GM23338 (cell line): ENCODE measurements at regions not wholly inside any gene's neighbourhood (a gene's known extent, or its start where the extent isn't known, plus 50 kb on each side); places are given as distances from the start of the nearest gene placed in this dataset.

Experiments
- ATAC-seq: fragments of 200-7000 bp; cut with Tn5 transposase; 3 replicates; pipeline ENCODE4 v1.9.1; 2020
- DNase-seq: peaks from one replicate; pipeline ENCODE4 v3.0.0-alpha.2; 2015; ENCODE audit warnings: low spot score
- H2AFZ ChIP-seq: fragments of 200-600 bp; sonication (generic); 2 replicates; pipeline ENCODE4 v1.8.0; 2016; ENCODE audit warnings: antibody characterized with exemption, mild to moderate bottlenecking, moderate library complexity
- H3F3A ChIP-seq: fragments of 200-600 bp; sonication (generic); replicated peaks from 2 replicates; pipeline ENCODE4 v1.8.0; 2017; ENCODE audit warnings: antibody characterized with exemption, mixed run types, low read depth
- H3K27ac ChIP-seq: fragments of 200-600 bp; sonication (generic); 2 replicates; pipeline ENCODE4 v1.6.1; 2016; ENCODE audit warnings: low read depth
- H3K27me3 ChIP-seq: fragments of 200-600 bp; sonication (generic); 2 replicates; pipeline ENCODE4 v1.8.0; 2016; ENCODE audit warnings: mild to moderate bottlenecking, mixed run types, moderate library complexity; ENCODE audit not compliant: insufficient read depth
- H3K36me3 ChIP-seq: fragments of 200-600 bp; sonication (generic); 2 replicates; pipeline ENCODE4 v1.8.0; 2016; ENCODE audit warnings: mild to moderate bottlenecking; ENCODE audit not compliant: insufficient read depth
- H3K4me1 ChIP-seq: fragments of 200-600 bp; sonication (generic); 2 replicates; pipeline ENCODE4 v1.8.0; 2016; ENCODE audit warnings: mild to moderate bottlenecking, moderate library complexity; ENCODE audit not compliant: insufficient read depth
- H3K4me2 ChIP-seq: fragments of 200-600 bp; sonication (generic); 2 replicates; pipeline ENCODE4 v1.7.1; 2017; ENCODE audit warnings: mixed run types
- H3K4me3 ChIP-seq: fragments of 200-600 bp; sonication (generic); 2 replicates; pipeline ENCODE4 v1.6.1; 2016; ENCODE audit warnings: mixed run types
- H3K79me2 ChIP-seq: fragments of 200-600 bp; sonication (generic); replicated peaks from 2 replicates; pipeline ENCODE4 v1.8.0; 2017; ENCODE audit warnings: mild to moderate bottlenecking; ENCODE audit not compliant: insufficient read depth
- H3K9me2 ChIP-seq: fragments of 200-600 bp; sonication (generic); 2 replicates; pipeline ENCODE4 v1.8.0; 2017; ENCODE audit not compliant: insufficient read depth
- H4K20me1 ChIP-seq: fragments of 200-600 bp; sonication (generic); replicated peaks from 2 replicates; pipeline ENCODE4 v1.8.0; 2017; ENCODE audit warnings: mild to moderate bottlenecking; ENCODE audit not compliant: insufficient read depth
- H3K27ac Mint-ChIP-seq: 2 replicates; pipeline ENCODE4 v1.8.0; 2020; ENCODE audit warnings: inconsistent platforms, mild to moderate bottlenecking, moderate library complexity, mixed read lengths
- H3K27me3 Mint-ChIP-seq: 3 replicates; pipeline ENCODE4 v1.8.0; 2022; ENCODE audit warnings: low read depth, mild to moderate bottlenecking, moderate library complexity, mixed read lengths, inconsistent platforms; ENCODE audit not compliant: insufficient read depth, poor library complexity
- H3K36me3 Mint-ChIP-seq: 3 replicates; pipeline ENCODE4 v1.8.0; 2021; ENCODE audit warnings: low read depth, mild to moderate bottlenecking, inconsistent platforms, moderate library complexity, mixed read lengths
- H3K4me1 Mint-ChIP-seq: 3 replicates; pipeline ENCODE4 v1.8.0; 2020; ENCODE audit warnings: mild to moderate bottlenecking, inconsistent platforms, mixed read lengths
- H3K4me3 Mint-ChIP-seq: 3 replicates; pipeline ENCODE4 v1.8.0; 2021; ENCODE audit warnings: moderate library complexity, mild to moderate bottlenecking, inconsistent platforms, mixed read lengths
- H3K9me3 Mint-ChIP-seq: 3 replicates; pipeline ENCODE4 v1.8.0; 2020; ENCODE audit warnings: moderate library complexity, mild to moderate bottlenecking, inconsistent platforms, mixed read lengths
- CREB1 ChIP-seq: fragments of 250-450 bp; sonication (Bioruptor Pico); IDR thresholded peaks from 2 replicates; pipeline ENCODE4 v1.5.0; 2020; ENCODE audit warnings: low read depth, mild to moderate bottlenecking, moderate library complexity
- CTCF ChIP-seq, 2 experiments: fragments of 200-600 bp in 1 of 2; sonication (generic) in 1 of 2; conservative IDR thresholded peaks; 2 replicates each; pipeline versions ENCODE4 v1.5.1 to v1.6.1; 2016 to 2017; ENCODE audit warnings: antibody characterized with exemption in 2 of 2, low read depth in 2 of 2, mild to moderate bottlenecking in 2 of 2, moderate library complexity in 1 of 2
- EZH2 ChIP-seq: fragments of 200-600 bp; sonication (generic); IDR thresholded peaks from one replicate; pipeline ENCODE4 v1.8.0; 2017; ENCODE audit warnings: antibody characterized with exemption, mild to moderate bottlenecking, low read depth; ENCODE audit not compliant: unreplicated experiment
- ZNF114 ChIP-seq: fragments of 250-450 bp; sonication (Bioruptor Pico); IDR thresholded peaks from 2 replicates; pipeline ENCODE4 v1.5.0; 2020; ENCODE audit warnings: mild to moderate bottlenecking, moderate library complexity
- ZNF331 ChIP-seq: fragments of 250-450 bp; sonication (Bioruptor Pico); IDR thresholded peaks from 2 replicates; pipeline ENCODE4 v1.5.0; 2020; ENCODE audit warnings: low read depth, mild to moderate bottlenecking, moderate library complexity
- TF ChIP-seq, protein P1 (sequence below): IDR thresholded peaks from 2 replicates; pipeline ENCODE4 v1.6.1; 2016; ENCODE audit warnings: antibody characterized with exemption
- TF ChIP-seq, protein P2 (sequence below): IDR thresholded peaks from one replicate; pipeline ENCODE4 v1.6.1; 2018; ENCODE audit warnings: antibody characterized with exemption; ENCODE audit not compliant: unreplicated experiment
- TF ChIP-seq, protein P3 (sequence below): fragments of 250-450 bp; sonication (Bioruptor Pico); IDR thresholded peaks from 2 replicates; pipeline ENCODE4 v1.5.0; 2020; ENCODE audit warnings: mild to moderate bottlenecking, moderate library complexity

GRCh38 chr3:165513715-165514701, 317.8 kb upstream of the SLITRK3 start (continued):
- TF ChIP-seq CTCF (conservative IDR thresholded peaks at IDR 0.05; ENCODE audit: low read depth in 2 of 2) = no peak
- TF ChIP-seq, protein P1, sequence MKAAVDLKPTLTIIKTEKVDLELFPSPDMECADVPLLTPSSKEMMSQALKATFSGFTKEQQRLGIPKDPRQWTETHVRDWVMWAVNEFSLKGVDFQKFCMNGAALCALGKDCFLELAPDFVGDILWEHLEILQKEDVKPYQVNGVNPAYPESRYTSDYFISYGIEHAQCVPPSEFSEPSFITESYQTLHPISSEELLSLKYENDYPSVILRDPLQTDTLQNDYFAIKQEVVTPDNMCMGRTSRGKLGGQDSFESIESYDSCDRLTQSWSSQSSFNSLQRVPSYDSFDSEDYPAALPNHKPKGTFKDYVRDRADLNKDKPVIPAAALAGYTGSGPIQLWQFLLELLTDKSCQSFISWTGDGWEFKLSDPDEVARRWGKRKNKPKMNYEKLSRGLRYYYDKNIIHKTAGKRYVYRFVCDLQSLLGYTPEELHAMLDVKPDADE = no peak
- TF ChIP-seq ZNF114 = no peak
- TF ChIP-seq ZNF331 (CRISPR knock-in tag) = no peak

GRCh38 chr3:165507576-165507975, 311.4 kb upstream of the SLITRK3 start:
- H3K27me3 ChIP-seq = no peaks in the 10 kb centered on the region

More at GRCh38 chr3:165507576-165507975, 311.4 kb upstream of the SLITRK3 start:
- no peaks in the 10 kb centered on the region for H3K4me1 ChIP-seq
- H3K36me3 Mint-ChIP-seq = peaks cover 11% of the 10 kb centered on the region
- TF ChIP-seq, protein P2, sequence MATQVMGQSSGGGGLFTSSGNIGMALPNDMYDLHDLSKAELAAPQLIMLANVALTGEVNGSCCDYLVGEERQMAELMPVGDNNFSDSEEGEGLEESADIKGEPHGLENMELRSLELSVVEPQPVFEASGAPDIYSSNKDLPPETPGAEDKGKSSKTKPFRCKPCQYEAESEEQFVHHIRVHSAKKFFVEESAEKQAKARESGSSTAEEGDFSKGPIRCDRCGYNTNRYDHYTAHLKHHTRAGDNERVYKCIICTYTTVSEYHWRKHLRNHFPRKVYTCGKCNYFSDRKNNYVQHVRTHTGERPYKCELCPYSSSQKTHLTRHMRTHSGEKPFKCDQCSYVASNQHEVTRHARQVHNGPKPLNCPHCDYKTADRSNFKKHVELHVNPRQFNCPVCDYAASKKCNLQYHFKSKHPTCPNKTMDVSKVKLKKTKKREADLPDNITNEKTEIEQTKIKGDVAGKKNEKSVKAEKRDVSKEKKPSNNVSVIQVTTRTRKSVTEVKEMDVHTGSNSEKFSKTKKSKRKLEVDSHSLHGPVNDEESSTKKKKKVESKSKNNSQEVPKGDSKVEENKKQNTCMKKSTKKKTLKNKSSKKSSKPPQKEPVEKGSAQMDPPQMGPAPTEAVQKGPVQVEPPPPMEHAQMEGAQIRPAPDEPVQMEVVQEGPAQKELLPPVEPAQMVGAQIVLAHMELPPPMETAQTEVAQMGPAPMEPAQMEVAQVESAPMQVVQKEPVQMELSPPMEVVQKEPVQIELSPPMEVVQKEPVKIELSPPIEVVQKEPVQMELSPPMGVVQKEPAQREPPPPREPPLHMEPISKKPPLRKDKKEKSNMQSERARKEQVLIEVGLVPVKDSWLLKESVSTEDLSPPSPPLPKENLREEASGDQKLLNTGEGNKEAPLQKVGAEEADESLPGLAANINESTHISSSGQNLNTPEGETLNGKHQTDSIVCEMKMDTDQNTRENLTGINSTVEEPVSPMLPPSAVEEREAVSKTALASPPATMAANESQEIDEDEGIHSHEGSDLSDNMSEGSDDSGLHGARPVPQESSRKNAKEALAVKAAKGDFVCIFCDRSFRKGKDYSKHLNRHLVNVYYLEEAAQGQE = no peak
- TF ChIP-seq EZH2 = no peak
- no peak for TF ChIP-seq CTCF (conservative IDR thresholded peaks at IDR 0.05; ENCODE audit: low read depth in 2 of 2)
- TF ChIP-seq, protein P3, sequence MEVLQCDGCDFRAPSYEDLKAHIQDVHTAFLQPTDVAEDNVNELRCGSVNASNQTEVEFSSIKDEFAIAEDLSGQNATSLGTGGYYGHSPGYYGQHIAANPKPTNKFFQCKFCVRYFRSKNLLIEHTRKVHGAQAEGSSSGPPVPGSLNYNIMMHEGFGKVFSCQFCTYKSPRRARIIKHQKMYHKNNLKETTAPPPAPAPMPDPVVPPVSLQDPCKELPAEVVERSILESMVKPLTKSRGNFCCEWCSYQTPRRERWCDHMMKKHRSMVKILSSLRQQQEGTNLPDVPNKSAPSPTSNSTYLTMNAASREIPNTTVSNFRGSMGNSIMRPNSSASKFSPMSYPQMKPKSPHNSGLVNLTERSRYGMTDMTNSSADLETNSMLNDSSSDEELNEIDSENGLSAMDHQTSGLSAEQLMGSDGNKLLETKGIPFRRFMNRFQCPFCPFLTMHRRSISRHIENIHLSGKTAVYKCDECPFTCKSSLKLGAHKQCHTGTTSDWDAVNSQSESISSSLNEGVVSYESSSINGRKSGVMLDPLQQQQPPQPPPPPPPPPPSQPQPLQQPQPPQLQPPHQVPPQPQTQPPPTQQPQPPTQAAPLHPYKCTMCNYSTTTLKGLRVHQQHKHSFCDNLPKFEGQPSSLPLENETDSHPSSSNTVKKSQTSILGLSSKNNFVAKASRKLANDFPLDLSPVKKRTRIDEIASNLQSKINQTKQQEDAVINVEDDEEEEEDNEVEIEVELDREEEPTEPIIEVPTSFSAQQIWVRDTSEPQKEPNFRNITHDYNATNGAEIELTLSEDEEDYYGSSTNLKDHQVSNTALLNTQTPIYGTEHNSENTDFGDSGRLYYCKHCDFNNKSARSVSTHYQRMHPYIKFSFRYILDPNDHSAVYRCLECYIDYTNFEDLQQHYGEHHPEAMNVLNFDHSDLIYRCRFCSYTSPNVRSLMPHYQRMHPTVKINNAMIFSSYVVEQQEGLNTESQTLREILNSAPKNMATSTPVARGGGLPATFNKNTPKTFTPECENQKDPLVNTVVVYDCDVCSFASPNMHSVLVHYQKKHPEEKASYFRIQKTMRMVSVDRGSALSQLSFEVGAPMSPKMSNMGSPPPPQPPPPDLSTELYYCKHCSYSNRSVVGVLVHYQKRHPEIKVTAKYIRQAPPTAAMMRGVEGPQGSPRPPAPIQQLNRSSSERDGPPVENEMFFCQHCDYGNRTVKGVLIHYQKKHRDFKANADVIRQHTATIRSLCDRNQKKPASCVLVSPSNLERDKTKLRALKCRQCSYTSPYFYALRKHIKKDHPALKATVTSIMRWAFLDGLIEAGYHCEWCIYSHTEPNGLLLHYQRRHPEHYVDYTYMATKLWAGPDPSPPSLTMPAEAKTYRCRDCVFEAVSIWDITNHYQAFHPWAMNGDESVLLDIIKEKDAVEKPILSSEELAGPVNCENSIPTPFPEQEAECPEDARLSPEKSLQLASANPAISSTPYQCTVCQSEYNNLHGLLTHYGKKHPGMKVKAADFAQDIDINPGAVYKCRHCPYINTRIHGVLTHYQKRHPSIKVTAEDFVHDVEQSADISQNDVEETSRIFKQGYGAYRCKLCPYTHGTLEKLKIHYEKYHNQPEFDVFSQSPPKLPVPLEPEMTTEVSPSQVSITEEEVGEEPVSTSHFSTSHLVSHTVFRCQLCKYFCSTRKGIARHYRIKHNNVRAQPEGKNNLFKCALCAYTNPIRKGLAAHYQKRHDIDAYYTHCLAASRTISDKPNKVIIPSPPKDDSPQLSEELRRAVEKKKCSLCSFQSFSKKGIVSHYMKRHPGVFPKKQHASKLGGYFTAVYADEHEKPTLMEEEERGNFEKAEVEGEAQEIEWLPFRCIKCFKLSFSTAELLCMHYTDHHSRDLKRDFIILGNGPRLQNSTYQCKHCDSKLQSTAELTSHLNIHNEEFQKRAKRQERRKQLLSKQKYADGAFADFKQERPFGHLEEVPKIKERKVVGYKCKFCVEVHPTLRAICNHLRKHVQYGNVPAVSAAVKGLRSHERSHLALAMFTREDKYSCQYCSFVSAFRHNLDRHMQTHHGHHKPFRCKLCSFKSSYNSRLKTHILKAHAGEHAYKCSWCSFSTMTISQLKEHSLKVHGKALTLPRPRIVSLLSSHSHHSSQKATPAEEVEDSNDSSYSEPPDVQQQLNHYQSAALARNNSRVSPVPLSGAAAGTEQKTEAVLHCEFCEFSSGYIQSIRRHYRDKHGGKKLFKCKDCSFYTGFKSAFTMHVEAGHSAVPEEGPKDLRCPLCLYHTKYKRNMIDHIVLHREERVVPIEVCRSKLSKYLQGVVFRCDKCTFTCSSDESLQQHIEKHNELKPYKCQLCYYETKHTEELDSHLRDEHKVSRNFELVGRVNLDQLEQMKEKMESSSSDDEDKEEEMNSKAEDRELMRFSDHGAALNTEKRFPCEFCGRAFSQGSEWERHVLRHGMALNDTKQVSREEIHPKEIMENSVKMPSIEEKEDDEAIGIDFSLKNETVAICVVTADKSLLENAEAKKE = no peak
- no peak for TF ChIP-seq CREB1 (CRISPR knock-in tag)
- ATAC-seq = no peak
- no peak overlapping the region for H3K27ac ChIP-seq
- no peak overlapping the region for H3K27ac Mint-ChIP-seq
- H3F3A ChIP-seq = no peaks in the 10 kb centered on the region
- no peak overlapping the region for H2AFZ ChIP-seq
- H3K4me3 ChIP-seq = no peak overlapping the region
- DNase-seq = no peak
- H3K27me3 Mint-ChIP-seq = peaks cover 2% of the 10 kb centered on the region
- H3K9me2 ChIP-seq = 0 out of 2 replicates have a peak, but pooled peaks cover 6% of the 10 kb centered on the region
- no peaks in the 10 kb centered on the region for H4K20me1 ChIP-seq
- H3K4me2 ChIP-seq = no peak overlapping the region
- no peaks in the 10 kb centered on the region for H3K4me1 Mint-ChIP-seq
- H3K79me2 ChIP-seq = no peaks in the 10 kb centered on the region
- H3K36me3 ChIP-seq = no peaks in the 10 kb centered on the region
- no peak overlapping the region for H3K4me3 Mint-ChIP-seq
- H3K9me3 Mint-ChIP-seq = peaks cover 22% of the 10 kb centered on the region
